ENCODE measurements at regions not wholly inside any gene's neighbourhood (a gene's known extent, or its start where the extent isn't known, plus 50 kb on each side); places are given as distances from the start of the nearest gene placed in this dataset.

DNA sequence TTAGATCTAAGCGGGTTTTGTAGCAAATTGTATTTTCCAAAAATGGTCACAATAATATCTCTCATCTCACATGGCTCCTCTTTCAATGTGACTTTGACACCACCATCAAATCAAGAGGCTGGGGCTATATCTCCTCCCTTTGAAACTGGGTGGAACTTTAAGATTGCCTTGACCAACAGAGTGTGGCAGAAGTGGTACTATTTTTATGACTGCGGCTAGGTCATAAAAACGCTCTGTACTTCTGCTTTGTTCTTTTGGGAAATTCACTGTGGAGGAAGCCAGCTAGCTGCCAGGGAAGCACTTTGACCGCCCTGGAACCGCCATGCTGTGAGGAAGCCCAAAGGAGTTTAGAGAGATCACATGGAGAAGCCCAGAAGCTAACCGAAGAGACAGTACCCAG lies 50.7 kb upstream of the ACOT11 start:
- no peak for DNase-seq

DNA sequence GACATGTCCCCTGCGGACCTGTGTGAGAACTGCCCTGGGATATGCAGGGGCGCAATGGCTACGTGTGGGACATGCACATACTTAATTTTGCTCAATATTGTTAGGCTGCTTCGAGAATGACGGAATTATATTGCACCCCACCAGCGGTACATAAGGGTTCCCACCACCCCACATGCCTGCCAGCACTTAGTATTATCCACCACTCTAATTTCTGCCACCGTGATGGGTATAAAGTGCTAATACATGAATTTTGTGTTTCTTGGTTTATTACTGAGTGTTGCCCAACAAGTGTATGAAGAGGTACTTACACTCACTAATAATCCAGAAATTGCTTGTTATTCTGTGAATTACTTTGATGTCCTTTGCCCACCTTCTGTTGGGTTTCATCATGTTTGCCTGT lies 52.1 kb upstream of the ACOT11 start:
- no peak for DNase-seq

DNA sequence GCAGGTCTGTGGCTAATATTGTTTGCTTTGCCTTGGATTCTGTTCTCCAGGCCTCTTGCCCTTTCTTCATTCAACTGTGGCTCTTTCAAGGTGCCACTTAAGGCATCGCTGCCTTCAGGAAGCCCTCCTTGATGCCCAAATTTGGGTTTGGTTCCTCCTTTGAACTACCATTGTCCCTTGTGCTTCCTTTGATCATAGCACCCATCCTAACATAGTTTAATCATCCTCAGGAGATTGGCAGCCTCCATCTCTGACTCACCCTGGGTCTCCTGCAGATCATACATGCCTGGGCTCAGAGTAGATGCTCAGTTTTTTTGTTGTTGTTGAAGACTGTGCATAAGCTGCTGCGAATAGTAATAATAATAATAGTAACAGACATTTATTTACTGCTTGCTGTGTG lies 54.4 kb upstream of the ACOT11 start:
- no peak for DNase-seq

DNA sequence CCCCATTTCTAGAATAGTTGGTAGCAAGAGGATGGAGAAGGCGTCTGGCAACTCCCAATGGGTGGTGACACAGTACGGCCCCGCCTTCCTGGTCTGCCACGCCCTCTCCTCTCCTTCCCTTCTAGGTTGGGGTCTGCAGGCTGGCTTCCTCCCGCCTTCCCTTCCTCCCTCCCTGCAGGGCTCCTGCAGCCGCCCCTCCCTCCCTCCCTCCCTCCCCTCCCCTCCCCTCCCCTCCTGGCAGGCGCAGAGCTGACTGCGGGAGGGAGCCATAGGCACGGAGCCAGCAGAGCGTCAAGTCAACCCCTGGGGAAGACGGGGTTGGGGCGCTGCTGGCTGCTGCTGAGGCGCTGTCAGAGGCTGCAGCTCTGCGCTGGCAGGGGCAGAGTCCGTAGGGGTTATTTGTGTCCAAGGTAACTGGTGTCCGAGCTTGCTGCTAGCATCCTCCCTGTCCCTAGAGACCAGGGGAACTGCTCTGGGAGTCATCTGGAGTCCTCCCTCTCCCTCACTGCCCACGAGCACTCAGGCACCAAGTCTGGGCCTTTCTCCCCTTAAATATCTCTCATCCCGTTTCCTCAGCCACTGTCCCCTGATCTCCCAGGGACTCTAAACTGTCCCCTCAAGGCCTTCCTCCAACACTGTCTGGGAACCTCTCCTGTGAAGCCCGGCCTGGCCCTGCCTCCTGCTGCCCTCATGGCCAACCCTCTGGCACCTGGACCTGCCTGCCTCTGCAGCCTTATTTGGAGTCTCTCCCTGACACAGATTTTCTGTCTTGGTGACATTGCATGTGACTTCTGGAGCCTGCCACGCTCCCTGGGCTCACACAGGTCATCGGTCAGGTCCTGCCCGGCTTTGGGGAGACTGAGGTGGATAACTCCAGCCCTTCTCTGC lies 57.4 kb upstream of the ACOT11 start:
- DNase-seq = no peak

DNA sequence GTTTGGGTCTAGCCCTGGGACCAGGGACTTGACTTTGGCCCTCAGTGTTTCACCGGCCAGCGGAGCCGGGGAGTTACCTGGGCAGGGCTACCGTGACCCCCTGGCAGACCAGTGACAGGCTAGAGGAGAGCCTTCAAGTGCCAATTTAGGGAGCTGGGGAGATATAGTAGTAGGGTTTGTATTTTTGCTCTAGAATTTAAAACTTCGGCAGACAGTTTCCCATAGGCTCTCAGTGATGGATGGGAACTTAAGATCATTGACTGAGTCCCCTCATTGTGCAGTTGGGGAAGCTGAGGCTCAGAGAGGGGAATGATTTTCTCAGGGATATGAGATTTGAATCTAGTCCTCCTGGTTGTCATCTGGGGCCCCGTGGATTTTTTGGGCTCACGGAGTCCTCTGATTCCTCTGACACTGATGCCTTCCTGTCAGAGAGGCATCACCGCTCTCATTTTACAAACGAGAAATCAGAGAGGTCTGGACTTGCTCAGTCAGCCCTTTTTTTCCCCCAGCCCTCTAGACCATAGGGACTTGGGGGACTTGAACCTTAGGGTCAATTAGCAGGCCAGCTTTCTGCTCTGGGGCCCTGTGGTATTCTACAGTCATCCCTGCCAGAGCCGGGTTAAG lies 58.3 kb upstream of the ACOT11 start:
- no peak for DNase-seq

DNA sequence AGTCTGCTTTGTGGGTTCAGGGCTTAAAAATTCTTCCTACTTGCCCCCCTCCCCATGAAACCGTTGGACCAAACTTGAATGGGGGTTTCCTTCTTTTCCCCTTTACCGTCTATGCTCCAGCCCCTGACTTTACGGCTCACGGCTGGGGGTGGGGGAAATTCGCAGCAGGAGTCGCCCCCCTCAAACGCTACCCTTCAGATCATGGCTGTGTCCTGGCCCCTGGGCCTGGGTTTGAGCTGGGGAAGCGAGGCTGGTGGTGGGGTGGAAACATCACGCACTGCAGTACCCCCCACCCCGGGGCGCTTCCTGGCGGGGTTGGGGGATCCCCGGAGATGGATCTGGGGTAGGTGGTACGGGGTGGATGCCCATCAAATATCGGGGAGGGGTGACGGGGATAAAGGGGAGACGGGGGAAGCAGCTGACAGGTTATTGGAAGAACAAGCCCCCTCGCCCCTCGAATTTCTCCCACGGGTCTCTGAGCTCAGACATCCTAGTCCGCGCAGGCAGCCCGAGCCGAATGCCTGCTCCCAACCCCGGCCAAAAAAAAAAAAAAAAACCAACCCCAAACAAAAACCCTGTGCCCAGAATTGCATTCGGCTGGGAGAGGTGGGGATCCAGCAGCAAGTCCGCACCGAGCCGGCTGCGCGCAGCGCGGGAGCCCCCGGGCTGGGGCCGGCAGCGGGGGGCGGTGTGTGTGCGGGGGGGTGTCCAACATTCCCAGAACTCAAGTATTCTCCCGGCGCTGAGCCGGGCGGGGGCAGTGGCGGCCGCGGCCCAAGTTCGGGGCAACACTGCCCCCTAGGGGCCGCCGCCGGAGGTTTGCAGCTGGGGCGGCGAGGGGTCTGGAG lies 59.0 kb upstream of the ACOT11 start:
- peak; percentile 49 to 72 for DNase-seq

DNA sequence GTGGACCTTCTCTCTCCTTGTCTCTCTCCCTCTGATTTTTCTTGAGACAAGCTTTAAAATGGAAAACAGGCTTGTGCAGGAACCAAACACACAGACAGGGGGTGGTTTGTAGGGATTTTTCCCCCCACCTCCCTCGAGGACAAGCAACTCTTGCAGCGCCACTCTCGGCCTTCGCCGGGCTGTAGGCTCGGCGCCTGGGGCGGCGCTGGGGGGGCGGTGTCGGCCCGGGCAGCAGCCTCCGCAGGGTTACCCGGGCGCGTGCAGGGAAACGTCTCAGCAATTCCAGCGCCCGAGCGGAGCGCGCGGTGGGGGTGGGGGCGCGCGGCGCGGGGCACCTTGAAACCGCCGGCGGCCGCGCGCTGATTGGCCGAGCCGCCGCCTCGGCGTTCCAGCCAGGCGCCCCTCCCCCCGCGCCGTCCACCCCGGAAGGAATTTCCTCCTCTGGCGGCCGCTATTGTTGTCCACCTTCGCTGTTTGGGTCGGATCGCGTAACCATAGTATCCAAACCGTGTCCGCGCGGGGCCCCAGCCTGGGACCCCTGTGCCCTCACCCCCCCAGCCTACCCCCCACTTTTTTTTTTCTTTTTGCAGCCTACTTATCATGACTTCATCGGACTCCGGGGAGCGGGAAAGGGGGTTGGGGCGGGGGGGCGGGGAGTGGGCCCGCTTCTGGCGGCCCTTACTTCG lies 59.8 kb upstream of the ACOT11 start:
- DNase-seq = peak; percentile 72 to 75

DNA sequence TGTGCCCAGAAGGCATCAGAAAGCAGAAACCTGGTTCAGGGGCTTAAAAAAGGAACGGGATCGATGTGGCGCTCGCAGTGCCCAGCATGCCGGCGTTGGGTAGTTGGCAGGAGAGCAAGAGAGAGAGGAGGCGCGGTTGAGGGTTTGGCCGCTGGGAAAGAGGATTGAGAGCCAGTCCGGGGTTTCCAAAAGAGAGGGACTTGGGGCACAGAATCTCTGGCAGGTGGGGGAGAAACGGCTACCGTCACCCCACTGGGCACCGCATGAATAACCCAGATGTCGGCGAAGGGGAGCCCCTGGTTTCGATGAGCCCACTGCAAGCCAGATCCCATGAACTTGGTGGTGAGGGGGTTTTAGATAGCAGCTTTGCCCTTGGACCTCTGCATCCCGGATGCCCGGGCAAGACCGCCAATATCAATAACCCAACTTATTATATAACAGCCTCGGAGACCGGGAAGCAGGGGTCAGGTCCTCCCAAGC lies 60.4 kb upstream of the ACOT11 start:
- DNase-seq = no peak

DNA sequence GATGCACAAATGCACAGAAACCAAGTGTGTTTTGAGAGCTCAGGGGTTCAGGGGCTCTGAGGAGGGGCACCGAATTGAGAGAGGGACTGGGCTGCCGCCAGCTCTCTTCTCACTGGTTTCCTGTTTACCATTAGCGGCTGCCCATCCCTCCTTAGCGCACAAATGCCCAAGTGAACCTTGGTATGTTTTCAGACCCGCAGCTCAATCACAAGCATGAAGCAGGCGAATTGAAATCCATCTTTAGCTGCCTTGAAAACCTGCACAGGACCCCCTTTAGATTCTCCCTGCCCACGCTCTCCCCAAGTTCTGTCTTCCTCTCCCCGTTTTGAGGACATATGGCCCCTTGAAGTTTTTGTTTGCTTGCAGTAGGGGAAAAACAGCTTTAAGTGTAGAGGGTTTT lies 61.1 kb upstream of the ACOT11 start:
- no peak for DNase-seq

DNA sequence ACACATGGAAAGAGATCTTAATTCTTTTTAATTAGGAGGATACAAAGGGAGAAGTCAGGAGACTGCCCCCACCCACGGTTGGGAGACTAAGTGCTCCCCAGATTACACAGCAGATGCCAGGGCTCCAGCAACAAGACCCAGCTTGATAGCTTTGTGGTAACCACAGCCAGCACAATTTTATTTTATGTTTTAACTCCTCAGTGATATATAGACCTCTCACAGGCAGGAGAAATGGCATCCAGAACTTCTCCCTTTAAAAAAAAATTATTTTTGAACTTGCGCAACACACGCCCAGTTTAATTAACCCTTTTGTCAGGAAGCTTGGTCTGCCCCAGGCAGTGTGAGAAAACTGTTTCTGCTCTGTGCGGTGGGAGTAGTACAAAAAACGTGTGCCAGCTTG lies 62.6 kb upstream of the ACOT11 start:
- no peak for DNase-seq

DNA sequence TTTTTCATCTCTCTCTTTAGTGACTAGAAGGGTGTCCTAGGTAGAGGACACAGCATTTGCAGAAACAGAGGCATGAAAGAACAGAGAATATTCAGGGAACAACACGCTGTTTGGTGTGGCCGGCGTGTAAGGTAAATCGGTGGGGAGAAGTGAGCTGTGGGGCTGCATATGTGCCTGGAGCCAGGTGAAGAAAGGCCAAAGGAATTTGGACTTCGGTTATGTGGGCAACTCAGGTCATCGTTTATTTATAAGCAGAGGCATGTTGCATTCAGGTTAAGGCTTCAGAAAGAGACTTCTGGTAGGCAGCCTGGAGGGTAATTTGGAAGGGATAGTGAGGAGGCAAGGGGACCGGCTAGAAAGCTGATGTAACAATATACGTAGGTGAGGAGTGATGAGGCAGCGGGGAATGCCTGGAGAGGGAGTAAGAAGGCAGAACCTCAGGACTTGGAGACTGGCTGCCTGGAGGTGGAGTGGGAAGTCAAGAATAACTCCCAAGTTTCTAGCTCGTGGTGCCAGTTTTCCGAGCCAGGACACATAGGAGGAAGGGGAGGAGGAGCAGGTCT lies 64.1 kb upstream of the ACOT11 start:
- no peak for DNase-seq

DNA sequence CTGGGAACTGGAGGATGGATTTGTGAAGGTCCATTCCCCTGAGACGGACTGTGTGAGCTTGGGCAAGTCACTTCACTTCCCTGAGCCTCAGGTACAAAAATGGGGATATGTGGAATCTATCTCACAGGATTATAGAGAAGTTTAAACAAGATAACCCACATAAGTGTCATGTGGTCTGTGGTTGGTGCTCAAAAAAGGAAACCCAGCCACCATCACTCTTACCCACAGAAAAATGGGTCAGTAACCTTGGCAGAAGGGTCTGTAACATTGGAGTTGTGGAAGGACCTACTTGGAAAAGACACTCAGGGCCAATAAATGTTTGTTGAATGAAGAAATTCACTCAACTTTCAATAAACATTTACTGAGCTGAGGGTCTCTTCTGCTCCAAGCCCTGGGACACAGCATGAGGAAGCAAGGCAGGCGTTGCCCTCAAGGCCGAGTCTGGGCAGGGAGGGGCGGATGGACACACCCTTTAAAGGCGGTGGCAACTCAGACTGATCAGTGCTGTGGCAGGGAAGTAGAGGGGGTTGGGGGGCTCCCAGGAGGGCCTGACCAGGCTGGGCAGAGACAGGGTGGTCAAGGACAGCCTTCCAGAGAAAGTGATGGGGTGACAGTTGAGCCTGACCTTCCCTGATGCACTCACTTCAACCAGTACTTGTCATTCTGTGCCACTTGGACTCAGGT lies 66.7 kb upstream of the ACOT11 start:
- no peak for DNase-seq

DNA sequence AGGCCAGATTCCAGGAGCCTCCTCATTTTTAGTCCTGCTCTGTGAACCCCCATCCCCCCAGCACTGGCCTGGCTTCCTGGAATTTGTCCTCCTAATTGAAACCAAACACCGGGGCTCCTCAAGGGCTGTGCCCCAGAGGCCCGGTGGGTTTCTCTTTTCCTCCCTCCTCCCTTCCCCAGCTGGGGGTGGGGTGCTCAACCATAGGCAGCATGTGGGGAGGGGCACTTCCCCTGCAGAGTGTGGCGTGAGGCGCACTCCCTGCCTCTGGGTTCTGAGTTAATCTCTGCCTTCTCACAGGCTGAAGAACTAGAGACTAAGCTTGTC lies 67.5 kb upstream of the ACOT11 start:
- DNase-seq = peak in 1 of 2 experiments; percentile 11

DNA sequence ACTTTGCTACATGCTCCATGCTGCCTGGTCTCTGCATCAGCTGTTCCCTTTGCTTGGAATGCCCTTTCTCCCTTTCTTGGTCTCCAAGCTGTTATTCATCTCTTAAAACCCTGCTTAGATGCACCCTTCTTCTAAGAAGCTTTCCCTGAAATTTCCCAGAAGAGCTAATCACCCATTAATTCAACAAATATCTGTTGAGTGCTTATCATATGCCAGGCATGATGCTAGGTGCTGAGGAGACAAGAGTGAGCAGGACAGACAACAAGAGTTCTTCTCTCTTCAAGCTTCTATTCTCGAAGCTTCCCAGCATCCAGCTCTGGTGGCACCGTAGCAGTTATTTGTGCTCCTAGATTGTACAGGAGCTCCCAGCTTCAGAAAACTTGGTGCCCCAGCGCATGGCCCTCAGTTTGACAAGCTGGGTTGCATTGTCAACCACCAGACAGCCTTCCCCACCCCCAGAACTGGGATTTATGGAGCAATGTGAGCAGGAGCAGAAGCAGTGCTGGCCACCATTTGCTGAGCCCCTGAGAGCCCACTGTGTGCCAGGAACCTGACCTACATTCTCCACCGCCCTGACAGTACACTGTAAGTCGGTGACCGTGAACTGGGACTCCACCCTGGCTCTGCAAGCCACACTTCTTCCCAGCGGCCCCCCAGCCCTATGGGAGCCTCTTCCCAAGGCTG lies 68.0 kb upstream of the ACOT11 start:
- DNase-seq = no peak

DNA sequence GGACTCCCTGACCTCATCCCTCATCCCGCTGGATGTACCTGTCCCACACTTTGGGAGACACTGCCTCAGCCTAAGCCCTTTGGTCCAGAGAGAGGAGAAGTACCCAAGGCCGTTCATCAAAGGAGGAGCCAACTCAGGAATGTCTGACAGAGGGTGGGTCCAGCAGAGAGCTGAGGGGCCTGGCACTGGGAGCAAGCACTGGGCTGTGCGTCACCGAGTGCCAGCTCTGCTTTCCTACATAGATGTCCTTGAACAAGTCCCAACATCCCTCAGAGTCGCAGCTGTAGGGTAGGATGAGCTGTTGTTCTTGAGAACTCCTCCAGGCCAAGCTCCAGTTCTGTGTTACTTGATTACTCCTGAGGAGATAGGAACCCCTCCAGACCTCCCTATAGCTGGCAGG lies 68.8 kb upstream of the ACOT11 start:
- DNase-seq = no peak

DNA sequence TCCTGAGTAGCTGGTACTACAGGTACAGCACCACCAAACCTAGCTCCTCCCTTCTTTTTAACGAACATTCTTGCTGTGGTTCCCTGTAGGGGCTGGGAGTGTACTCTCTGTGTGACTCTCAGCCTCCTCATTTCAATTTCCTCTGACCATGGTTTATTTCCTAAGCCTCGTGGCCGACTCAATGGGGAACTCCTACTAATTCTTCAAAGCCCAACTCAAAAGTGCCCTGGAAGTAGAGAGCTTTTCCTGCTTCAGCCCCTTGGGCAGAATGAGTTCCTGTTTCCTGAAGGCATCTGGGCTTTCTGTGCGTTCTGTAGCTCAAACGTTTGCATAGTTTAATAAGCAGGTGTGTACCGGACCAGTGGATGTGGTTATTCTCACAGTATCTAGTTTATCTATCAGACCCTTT lies 70.9 kb upstream of the ACOT11 start:
- DNase-seq = no peak

DNA sequence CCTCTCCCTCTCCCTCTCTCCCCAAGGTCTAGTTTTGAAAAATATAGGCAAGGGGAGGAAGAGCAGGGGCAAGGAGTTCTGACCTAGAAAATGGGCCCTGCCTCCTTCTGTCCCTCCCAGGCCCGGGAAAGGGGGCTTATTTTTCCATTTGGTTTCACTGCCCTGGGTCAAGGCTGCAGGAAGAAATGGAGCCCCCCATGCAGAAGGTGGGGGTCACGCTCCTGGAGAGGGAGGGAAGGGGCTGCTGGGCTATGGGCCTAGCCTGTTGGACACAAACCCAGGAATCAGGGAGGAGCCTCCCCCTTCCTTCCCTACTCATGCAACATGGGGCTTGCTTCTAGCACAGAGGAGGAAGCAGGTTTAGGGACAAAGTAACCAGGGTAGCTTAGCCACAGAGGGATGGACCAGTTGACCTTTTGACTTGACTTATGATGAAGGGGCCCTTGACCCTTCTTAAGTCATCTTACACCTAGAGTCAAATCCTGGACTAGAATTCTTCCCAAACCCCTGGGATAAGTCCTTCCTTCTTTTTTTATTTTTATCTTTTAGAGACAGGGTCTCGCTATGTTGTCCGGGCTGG lies 70.4 kb upstream of the SSBP3 start:
- DNase-seq = no peak

DNA sequence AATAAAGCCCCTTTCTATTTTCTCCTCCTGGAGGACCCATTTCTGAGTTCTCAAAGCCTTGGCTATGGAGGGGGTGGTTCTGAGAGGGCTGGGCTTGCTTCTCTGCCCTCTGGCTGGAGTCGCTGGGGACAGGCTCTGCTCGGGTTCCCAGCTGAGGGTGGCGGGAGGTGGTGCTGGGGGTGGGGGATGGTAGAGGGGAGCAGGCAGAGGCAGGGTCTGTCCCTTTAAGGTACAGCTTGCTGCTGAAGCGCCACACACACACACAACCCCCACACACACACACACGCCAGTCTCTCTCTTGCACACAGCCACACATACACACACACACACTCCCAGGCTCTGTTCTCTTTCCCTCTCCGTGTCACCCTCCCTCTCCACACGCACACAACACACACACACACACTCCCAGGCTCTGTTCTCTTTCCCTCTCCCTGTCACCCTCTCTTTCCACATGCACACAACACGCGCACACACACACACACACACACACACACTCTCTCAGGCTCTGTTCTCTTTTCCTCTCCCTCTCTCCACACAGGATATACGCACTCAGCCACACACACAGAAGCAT lies 69.8 kb upstream of the SSBP3 start:
- DNase-seq = no peak

DNA sequence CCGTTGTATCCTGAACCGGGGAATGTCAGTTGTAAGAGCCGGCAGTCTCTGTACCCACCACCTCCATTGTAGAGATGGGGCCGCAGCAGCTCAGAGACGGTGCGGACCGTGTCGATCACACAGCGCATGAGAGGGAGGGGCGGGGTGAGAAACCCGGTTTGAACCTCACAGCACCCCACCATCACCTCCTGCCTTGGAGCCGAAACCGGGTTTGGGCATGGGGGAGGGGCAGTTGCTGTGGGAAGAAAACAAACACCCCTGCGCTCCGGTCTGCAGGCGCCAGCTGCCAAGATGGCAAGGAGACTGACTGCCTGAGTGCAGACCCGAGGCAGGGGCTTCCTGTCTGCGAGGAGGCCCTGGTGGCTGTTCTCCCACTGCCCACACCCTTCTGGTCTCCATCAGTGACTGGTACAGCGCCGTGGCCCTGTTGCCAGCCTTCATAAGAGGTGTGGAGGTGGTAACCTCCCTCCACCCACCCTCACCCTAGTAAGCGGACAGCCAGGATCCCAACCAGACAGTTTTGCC lies 69.2 kb upstream of the SSBP3 start:
- DNase-seq = peak; percentile 18 to 21

Data from stimulated activated CD4-positive, alpha-beta T cell treated with anti-CD3 and anti-CD28 coated beads, Interleukin-4, amount 100 ng/mL, for 4 hours (primary cell).